ENCODE measurements at regions not wholly inside any gene's neighbourhood (a gene's known extent, or its start where the extent isn't known, plus 50 kb on each side); places are given as distances from the start of the nearest gene placed in this dataset.

- DNase-seq (ENCODE audit: low read depth) = no peak
- H3K4me3 ChIP-seq (ENCODE audit: low read depth, low read length) = no peak overlapping the region
- TF ChIP-seq CTCF (conservative IDR thresholded peaks at IDR 0.05; ENCODE audit: low read depth, low read length) = no peak
Measured at GRCh38 chr4:26000274-26000950, 86.4 kb downstream of the SMIM20 start.

- no peak for DNase-seq (ENCODE audit: low read depth)
- H3K4me3 ChIP-seq (ENCODE audit: low read depth, low read length) = no peak overlapping the region
- TF ChIP-seq CTCF (conservative IDR thresholded peaks at IDR 0.05; ENCODE audit: low read depth, low read length) = no peak
Measured at GRCh38 chr4:26001413-26001812, 87.4 kb downstream of the SMIM20 start.

GRCh38 chr4:26001816-26002215, 87.8 kb downstream of the SMIM20 start:
- no peak for DNase-seq (ENCODE audit: low read depth)
- H3K4me3 ChIP-seq (ENCODE audit: low read depth, low read length) = no peak overlapping the region
- TF ChIP-seq CTCF (conservative IDR thresholded peaks at IDR 0.05; ENCODE audit: low read depth, low read length) = no peak

GRCh38 chr4:26003056-26003455, 89.0 kb downstream of the SMIM20 start:
- no peak overlapping the region for H3K4me3 ChIP-seq (ENCODE audit: low read depth, low read length)
- DNase-seq (ENCODE audit: low read depth) = no peak
- no peak for TF ChIP-seq CTCF (conservative IDR thresholded peaks at IDR 0.05; ENCODE audit: low read depth, low read length)

GRCh38 chr4:26004290-26004689, 90.3 kb downstream of the SMIM20 start:
- no peak for TF ChIP-seq CTCF (conservative IDR thresholded peaks at IDR 0.05; ENCODE audit: low read depth, low read length)
- H3K4me3 ChIP-seq (ENCODE audit: low read depth, low read length) = no peak overlapping the region
- DNase-seq (ENCODE audit: low read depth) = no peak

- DNase-seq (ENCODE audit: low read depth) = no peak
- TF ChIP-seq CTCF (conservative IDR thresholded peaks at IDR 0.05; ENCODE audit: low read depth, low read length) = no peak
- no peak overlapping the region for H3K4me3 ChIP-seq (ENCODE audit: low read depth, low read length)
Measured at GRCh38 chr4:26005764-26006163, 91.7 kb downstream of the SMIM20 start.

GRCh38 chr4:26008737-26009136, 94.7 kb downstream of the SMIM20 start:
- H3K4me3 ChIP-seq (ENCODE audit: low read depth, low read length) = no peak overlapping the region
- DNase-seq (ENCODE audit: low read depth) = no peak

More at GRCh38 chr4:26008737-26009136, 94.7 kb downstream of the SMIM20 start:
- no peak for TF ChIP-seq CTCF (conservative IDR thresholded peaks at IDR 0.05; ENCODE audit: low read depth, low read length)

Data from choroid plexus epithelial cell (primary cell).